Panc1 (cell line): ENCODE measurements at regions not wholly inside any gene's neighbourhood (a gene's known extent, or its start where the extent isn't known, plus 50 kb on each side); places are given as distances from the start of the nearest gene placed in this dataset.

Experiments used
- ATAC-seq: fragments of 200-7000 bp; cut with Tn5 transposase; 2 replicates; pipeline ENCODE4 v1.9.1; 2020; ENCODE audit warnings: mild to moderate bottlenecking, moderate library complexity
- BruUV-seq: library from RNA; stranded (reverse); fragments of 400-500 nt; replicated peaks from 2 replicates; lab custom pipeline; 2021; lab: Mats Ljungman, UMichigan
- CTCF ChIA-PET: fragments of 300-600 bp; sonication (Branson Sonifier 250); formaldehyde crosslinking; loops from one replicate; lab custom pipeline; 2022; ENCODE audit warnings: antibody characterized with exemption; lab: Charles Lee
- POLR2A ChIA-PET: fragments of 300-600 bp; sonication (Branson Sonifier 250); formaldehyde crosslinking; loops from one replicate; lab custom pipeline; 2022; ENCODE audit warnings: antibody characterized with exemption; lab: Charles Lee
- DNase-seq: peaks from one replicate; pipeline ENCODE4 v3.0.0-alpha.2; 2010; ENCODE audit warnings: low read depth, low spot score
- H3K27ac ChIP-seq: 2 replicates; pipeline ENCODE4 v1.5.1; 2011; ENCODE audit warnings: mild to moderate bottlenecking, low read length, inconsistent platforms
- H3K27me3 ChIP-seq: fragments of 200-500 bp; sonication (Bioruptor generic); 2 replicates; pipeline ENCODE4 v1.6.0; 2014; ENCODE audit warnings: low read length, inconsistent platforms; ENCODE audit not compliant: control insufficient read depth, insufficient read depth
- H3K36me3 ChIP-seq: fragments of 200-500 bp; sonication (Bioruptor generic); 2 replicates; pipeline ENCODE4 v1.5.1; 2014; ENCODE audit warnings: inconsistent platforms, mild to moderate bottlenecking, low read length, moderate library complexity; ENCODE audit not compliant: control insufficient read depth, insufficient read depth
- H3K4me1 ChIP-seq: 2 replicates; pipeline ENCODE4 v1.5.1; 2011; ENCODE audit warnings: inconsistent platforms, mild to moderate bottlenecking, low read length, moderate library complexity; ENCODE audit not compliant: control insufficient read depth, insufficient read depth
- H3K4me3 ChIP-seq, 2 experiments: 2 replicates each; pipeline ENCODE4 v1.5.1; 2011 to 2012; ENCODE audit warnings: low read depth in 2 of 2, low read length in 2 of 2, mild to moderate bottlenecking in 2 of 2, inconsistent platforms in 1 of 2, moderate library complexity in 1 of 2
- H3K9me3 ChIP-seq: fragments of 200-500 bp; sonication (Bioruptor generic); 2 replicates; pipeline ENCODE4 v1.5.1; 2014; ENCODE audit warnings: low read depth, mild to moderate bottlenecking, inconsistent platforms, low read length, moderate library complexity; ENCODE audit not compliant: control insufficient read depth, insufficient read depth
- CTCF ChIP-seq: fragments of 450-650 bp; IDR thresholded peaks from 2 replicates; pipeline ENCODE4 v1.5.1; 2017; ENCODE audit warnings: mild to moderate bottlenecking
- POLR2AphosphoS5 ChIP-seq: IDR thresholded peaks from 2 replicates; pipeline ENCODE4 v1.6.1; 2012; ENCODE audit warnings: mild to moderate bottlenecking, low read depth, low read length, moderate library complexity
- REST ChIP-seq, 2 experiments: IDR thresholded peaks; 2 replicates each; pipeline ENCODE4 v1.6.1; 2011 to 2012; ENCODE audit warnings: low read depth in 2 of 2, control low read depth in 1 of 2, low read length in 1 of 2, mild to moderate bottlenecking in 1 of 2, moderate library complexity in 1 of 2; ENCODE audit not compliant: insufficient read depth in 1 of 2
- SIN3A ChIP-seq: IDR thresholded peaks from 2 replicates; pipeline ENCODE4 v1.6.1; 2012; ENCODE audit warnings: low read depth, mild to moderate bottlenecking, low read length, moderate library complexity, borderline replicate concordance; ENCODE audit not compliant: insufficient read depth
- TCF7L2 ChIP-seq: IDR thresholded peaks from 2 replicates; pipeline ENCODE4 v1.6.1; 2011; ENCODE audit warnings: mild to moderate bottlenecking, low read depth, low read length, inconsistent platforms
- in situ Hi-C: cut with HindIII; loops from 2 replicates; pipeline ENCODE4 v1.10.0; 2016; ENCODE audit warnings: low sequenced_read_pairs, low pct_unique_long_range_greater_than_20kb
- intact Hi-C: fragments of 100-400 bp; cut with micrococcal nuclease; formaldehyde crosslinking; loops from one replicate; pipeline ENCODE4 v1.10.0; 2022; ENCODE audit not compliant: unreplicated experiment

GRCh38 chr5:39638813-39639212, 214.0 kb upstream of the DAB2 start:
- no peaks in the 10 kb centered on the region for H3K9me3 ChIP-seq
- ATAC-seq (no peak; the same call in 1 of the 2 replicates), DNase-seq (peak; percentile 74)
- H3K4me1 ChIP-seq, result no peaks in the 10 kb centered on the region; the same call in 1 of the 2 replicates
- no TSS peak for BruUV-seq
- TF ChIP-seq TCF7L2 (no peak), SIN3A (no peak), CTCF (no peak)
- CTCF ChIA-PET, result no interaction called here
- H3K36me3 ChIP-seq, result no peaks in the 10 kb centered on the region; the same call in 1 of the 2 replicates
- H3K27ac ChIP-seq, result no peak overlapping the region; the same call in 1 of the 2 replicates
- intact Hi-C loops, result no loop called here
- in situ Hi-C loops, result no loop called here
- H3K4me3 ChIP-seq, result no peak overlapping the region
- no peaks in the 10 kb centered on the region for H3K27me3 ChIP-seq
- POLR2A ChIA-PET, result no interaction called here

GRCh38 chr5:39633057-39633456, 208.3 kb upstream of the DAB2 start:
- no peaks in the 10 kb centered on the region for H3K9me3 ChIP-seq
- DNase-seq, result no peak
- intact Hi-C loops, result no loop called here
- no peak for TF ChIP-seq TCF7L2
- no peak for TF ChIP-seq SIN3A
- TF ChIP-seq POLR2AphosphoS5, result no peak
- no peak for TF ChIP-seq REST (IDR thresholded peaks at IDR 0.05; ENCODE audit: insufficient read depth in 1 of 2, low read depth in 2 of 2, low read length in 1 of 2)
- TF ChIP-seq CTCF, result no peak
- H3K27me3 ChIP-seq, result no peaks in the 10 kb centered on the region
- H3K36me3 ChIP-seq, result no peaks in the 10 kb centered on the region; the same call in 1 of the 2 replicates
- in situ Hi-C loops, result no loop called here
- ATAC-seq, result no peak
- CTCF ChIA-PET, result no interaction called here
- no TSS peak for BruUV-seq
- H3K27ac ChIP-seq, result no peak overlapping the region
- POLR2A ChIA-PET, result no interaction called here
- no peaks in the 10 kb centered on the region for H3K4me1 ChIP-seq
- H3K4me3 ChIP-seq, result no peak overlapping the region
